Common myeloid progenitor, CD34-positive (primary cell): ENCODE measurements at regions not wholly inside any gene's neighbourhood (a gene's known extent, or its start where the extent isn't known, plus 50 kb on each side); places are given as distances from the start of the nearest gene placed in this dataset.
"Not testable (repeated sequence)": the region's sequence is repeated elsewhere in the genome, so short reads cannot be mapped to it uniquely, and the experiment has no call there.

ENCODE experiments used
- CTCF ChIA-PET: fragments of 350-600 bp; sonication (Branson Sonifier 250); formaldehyde crosslinking; loops from one replicate; lab custom pipeline; 2021; ENCODE audit warnings: antibody characterized with exemption; lab: Charles Lee
- POLR2A ChIA-PET: fragments of 350-600 bp; sonication (Branson Sonifier 250); formaldehyde crosslinking; loops from one replicate; lab custom pipeline; 2021; ENCODE audit warnings: antibody characterized with exemption; lab: Charles Lee
- DNase-seq, 3 donors: peaks; one replicate each; pipeline versions ENCODE4 v3.0.0 to v3.0.0-alpha.2; 2013
- H3K27ac ChIP-seq, 2 experiments: 1 replicate in 1 of 2; 2 replicates in 1 of 2; pipeline ENCODE4 v1.7.0; 2013; ENCODE audit warnings: inconsistent platforms in 2 of 2, low read length in 2 of 2, mild to moderate bottlenecking in 2 of 2, low read depth in 1 of 2, moderate library complexity in 1 of 2; ENCODE audit not compliant: severe bottlenecking in 2 of 2, insufficient read depth in 1 of 2, poor library complexity in 1 of 2
- H3K27me3 ChIP-seq, 5 experiments: replicated peaks in 2 of 5; 1 replicate in 3 of 5; 2 replicates in 2 of 5; pipeline versions ENCODE4 v1.6.1 to v1.7.0; 2013; ENCODE audit warnings: low read length in 4 of 5, mild to moderate bottlenecking in 2 of 5, moderate library complexity in 2 of 5, inconsistent platforms in 1 of 5; ENCODE audit not compliant: insufficient read depth in 5 of 5, control insufficient read depth in 4 of 5
- H3K36me3 ChIP-seq, 4 experiments: 1 replicate in 2 of 4; 2 replicates in 2 of 4; pipeline versions ENCODE4 v1.6.1 to v1.7.0; 2013; ENCODE audit warnings: low read length in 3 of 4, control low read depth in 1 of 4, mild to moderate bottlenecking in 1 of 4; ENCODE audit not compliant: control insufficient read depth in 4 of 4, insufficient read depth in 4 of 4
- H3K4me1 ChIP-seq, 4 experiments: 1 replicate in 3 of 4; 2 replicates in 1 of 4; pipeline versions ENCODE4 v1.6.1 to v1.7.1; 2013; ENCODE audit warnings: low read length in 3 of 4, mild to moderate bottlenecking in 3 of 4, control low read depth in 1 of 4, inconsistent platforms in 1 of 4, moderate library complexity in 1 of 4; ENCODE audit not compliant: control insufficient read depth in 4 of 4, insufficient read depth in 4 of 4; ENCODE audit errors: control extremely low read depth in 1 of 4
- H3K4me3 ChIP-seq, 7 experiments: 1 replicate in 4 of 7; 2 replicates in 3 of 7; pipeline versions ENCODE4 v1.5.1 to v1.7.0; 2013; ENCODE audit warnings: mild to moderate bottlenecking in 7 of 7, low read length in 6 of 7, moderate library complexity in 6 of 7, inconsistent platforms in 2 of 7, low read depth in 2 of 7, control low read depth in 1 of 7; ENCODE audit not compliant: insufficient read depth in 4 of 7, control insufficient read depth in 1 of 7; ENCODE audit errors: extremely low read depth in 1 of 7
- H3K9me3 ChIP-seq, 5 experiments: 1 replicate in 4 of 5; 2 replicates in 1 of 5; pipeline versions ENCODE4 v1.6.1 to v1.7.1; 2013; ENCODE audit warnings: low read length in 4 of 5, mild to moderate bottlenecking in 2 of 5, inconsistent platforms in 1 of 5, low read depth in 1 of 5, moderate library complexity in 1 of 5; ENCODE audit not compliant: control insufficient read depth in 4 of 5, insufficient read depth in 2 of 5; ENCODE audit errors: control extremely low read depth in 1 of 5
- WGBS: methylation state at CpG from one replicate; pipeline ENCODE4 v1.1.5; 2013; ENCODE audit not compliant: insufficient coverage; 5-methylcytosine and 5-hydroxymethylcytosine counted together

- no peak for DNase-seq
- CTCF ChIA-PET: no interaction called here
- no peaks in the 10 kb centered on the region for H3K27me3 ChIP-seq
- no peak overlapping the region for H3K4me3 ChIP-seq
- H3K36me3 ChIP-seq: no peaks in the 10 kb centered on the region
- H3K27ac ChIP-seq: no peak overlapping the region
- H3K9me3 ChIP-seq: no peaks in the 10 kb centered on the region
- 85% methylated on average over 6 of the region's 8 CpGs for WGBS
- H3K4me1 ChIP-seq: no peaks in the 10 kb centered on the region
- POLR2A ChIA-PET: interaction anchor here (0.8 kb wide), 1 partner anchor 879 kb away, joined by 3 read pairs; no protein-coding TSS in a partner anchor
Observed at GRCh38 chr3:27043328-27043955, 325.7 kb downstream of the NEK10 start.

- 100% methylated on average over 1 of the region's 2 CpGs for WGBS
- DNase-seq: no peak
Observed at GRCh38 chr3:27044931-27045481, 324.2 kb downstream of the NEK10 start.

GRCh38 chr3:27046351-27046750 is 322.8 kb downstream of the NEK10 start:
- Histone ChIP-seq H3K36me3 (no peaks in the 10 kb centered on the region), H3K4me3 (no peak overlapping the region), H3K27ac (no peak overlapping the region), H3K27me3 (no peaks in the 10 kb centered on the region), H3K9me3 (peaks cover 0 to 6% (median 0%) of the 10 kb centered on the region in 5 experiments), H3K4me1 (no peaks in the 10 kb centered on the region)
- POLR2A ChIA-PET: no interaction called here
- DNase-seq: no peak
- CTCF ChIA-PET: no interaction called here

More at GRCh38 chr3:27044931-27045481, 324.2 kb downstream of the NEK10 start:
- Histone ChIP-seq H3K27me3 (no peaks in the 10 kb centered on the region), H3K36me3 (no peaks in the 10 kb centered on the region), H3K9me3 (peaks cover 0 to 3% (median 0%) of the 10 kb centered on the region in 5 experiments), H3K27ac (no peak overlapping the region), H3K4me3 (no peak overlapping the region), H3K4me1 (no peaks in the 10 kb centered on the region)
- CTCF ChIA-PET: no interaction called here
- POLR2A ChIA-PET: no interaction called here

- Histone ChIP-seq H3K36me3 (no peaks in the 10 kb centered on the region), H3K27ac (no peak overlapping the region), H3K27me3 (no peaks in the 10 kb centered on the region), H3K4me1 (no peaks in the 10 kb centered on the region), H3K4me3 (no peak overlapping the region), H3K9me3 (peaks cover 0 to 12% (median 0%) of the 10 kb centered on the region in 5 experiments)
- WGBS: 100% methylated on average over 1 of the region's 2 CpGs
- DNase-seq: no peak
- POLR2A ChIA-PET: no interaction called here
- CTCF ChIA-PET: no interaction called here
Observed at GRCh38 chr3:27049792-27050191, 319.4 kb downstream of the NEK10 start.

- POLR2A ChIA-PET, H3K4me1 ChIP-seq, H3K4me3 ChIP-seq, H3K27ac ChIP-seq, H3K27me3 ChIP-seq, DNase-seq, CTCF ChIA-PET, H3K36me3 ChIP-seq: not testable (repeated sequence)
- WGBS: 90% methylated on average over 3 of the region's 3 CpGs
- H3K9me3 ChIP-seq: peaks cover 0 to 12% (median 0%) of the 10 kb centered on the region in 5 experiments
Observed at GRCh38 chr3:27051527-27051926, 317.7 kb downstream of the NEK10 start.

GRCh38 chr3:27056326-27056725 is 312.9 kb downstream of the NEK10 start:
- CTCF ChIA-PET: no interaction called here
- POLR2A ChIA-PET: no interaction called here

GRCh38 chr3:27059489-27059888 is 309.7 kb downstream of the NEK10 start:
- Histone ChIP-seq H3K4me1 (no peaks in the 10 kb centered on the region), H3K4me3 (no peak overlapping the region), H3K27ac (no peak overlapping the region), H3K27me3 (peaks cover 0 to 2% (median 0%) of the 10 kb centered on the region in 5 experiments), H3K9me3 (peaks cover 0 to 4% (median 0%) of the 10 kb centered on the region in 5 experiments), H3K36me3 (no peaks in the 10 kb centered on the region)
- DNase-seq: no peak
- ChIA-PET CTCF (no interaction called here), POLR2A (no interaction called here)

More at GRCh38 chr3:27056326-27056725, 312.9 kb downstream of the NEK10 start:
- no peak overlapping the region for H3K27ac ChIP-seq
- no peaks in the 10 kb centered on the region for H3K36me3 ChIP-seq
- DNase-seq: no peak
- no peaks in the 10 kb centered on the region for H3K4me1 ChIP-seq
- WGBS: 100% methylated on average over 2 of the region's 2 CpGs
- H3K27me3 ChIP-seq: no peaks in the 10 kb centered on the region
- no peak overlapping the region for H3K4me3 ChIP-seq
- peaks cover 0 to 8% (median 4%) of the 10 kb centered on the region in 5 experiments for H3K9me3 ChIP-seq
